ENCODE measurements at regions not wholly inside any gene's neighbourhood (a gene's known extent, or its start where the extent isn't known, plus 50 kb on each side); places are given as distances from the start of the nearest gene placed in this dataset.

- Histone ChIP-seq H3K4me3 (no peak overlapping the region), H3K9me3 (no peaks in the 10 kb centered on the region), H3K27me3 (no peaks in the 10 kb centered on the region), H3K27ac (no peak overlapping the region), H3K4me1 (ENCODE audit: insufficient read depth) (no peaks in the 10 kb centered on the region), H3K36me3 (no peaks in the 10 kb centered on the region)
- 38 to 95% (median 92%) methylated on average over 1 of the region's 1 CpG for WGBS, 3 donors
- no peak for DNase-seq
- intact Hi-C loops (cut with DNase I) = no loop called here
- TF ChIP-seq POLR2A (IDR thresholded peaks at IDR 0.05) = no peak
- no peak for TF ChIP-seq CTCF (IDR thresholded peaks at IDR 0.05)
- TF ChIP-seq EP300 (IDR thresholded peaks at IDR 0.05) = no peak
Observed at GRCh38 chr2:53212576-53212975, 555.0 kb upstream of the CHAC2 start.

DNA sequence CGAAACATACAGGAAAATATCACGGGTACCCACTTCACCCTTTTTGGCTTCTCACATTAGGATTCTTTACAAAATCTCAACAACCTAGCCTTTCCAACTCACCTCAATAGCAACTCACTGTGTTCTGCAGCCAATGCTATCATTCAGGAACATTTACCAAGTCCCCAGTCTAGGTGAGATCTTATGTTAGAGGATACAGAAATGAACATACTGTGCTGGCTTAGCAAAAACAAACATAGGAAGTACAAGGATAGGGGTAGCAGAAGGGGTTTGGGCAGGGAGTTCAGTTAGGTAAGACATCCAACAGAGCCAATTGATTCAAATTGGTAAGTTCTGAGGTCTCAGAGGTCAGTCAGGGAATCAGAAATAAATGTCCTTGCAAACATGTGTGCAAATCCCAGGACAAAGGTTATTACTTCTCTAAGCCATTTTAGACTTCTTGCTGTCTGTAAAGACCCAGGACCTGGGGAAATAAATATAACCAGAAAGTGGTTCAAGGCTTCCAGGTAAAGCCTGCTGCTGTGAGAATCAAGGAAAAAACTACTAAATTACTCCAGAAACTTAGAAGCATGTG lies 556.3 kb upstream of the CHAC2 start:
- intact Hi-C loops (cut with DNase I) = no loop called here
- TF ChIP-seq CTCF (IDR thresholded peaks at IDR 0.05) (no peak), POLR2A (IDR thresholded peaks at IDR 0.05) (no peak), EP300 (IDR thresholded peaks at IDR 0.05) (no peak)
- no peaks in the 10 kb centered on the region for H3K27me3 ChIP-seq

DNA sequence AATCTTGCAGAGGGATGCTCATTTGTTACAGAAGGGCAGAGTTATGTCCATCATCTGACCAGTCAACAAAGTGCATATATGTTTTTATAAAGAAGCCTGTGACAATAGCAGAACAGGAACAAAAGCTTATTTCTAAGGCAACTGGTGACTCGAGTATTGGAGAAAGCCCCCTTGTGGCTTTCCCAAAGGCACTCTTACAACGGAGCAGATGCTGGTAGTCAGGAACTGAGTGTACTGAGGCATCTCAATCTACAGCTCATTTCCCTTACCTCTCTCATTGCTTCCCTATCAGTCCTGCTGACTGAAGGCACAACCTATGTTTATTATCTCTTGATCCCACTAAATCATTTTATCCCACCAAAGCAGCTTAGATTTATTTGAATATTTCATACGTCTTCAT lies 557.1 kb upstream of the CHAC2 start:
- Histone ChIP-seq H3K4me1 (ENCODE audit: insufficient read depth) (no peaks in the 10 kb centered on the region), H3K9me3 (no peaks in the 10 kb centered on the region), H3K4me3 (no peak overlapping the region), H3K36me3 (no peaks in the 10 kb centered on the region), H3K27me3 (no peaks in the 10 kb centered on the region), H3K27ac (no peak overlapping the region)
- DNase-seq = no peak
- WGBS, 3 donors = 53 to 61% (median 57%) methylated on average over 3 of the region's 3 CpGs
- no peak for TF ChIP-seq CTCF (IDR thresholded peaks at IDR 0.05)
- TF ChIP-seq POLR2A (IDR thresholded peaks at IDR 0.05) = no peak
- TF ChIP-seq EP300 (IDR thresholded peaks at IDR 0.05) = no peak
- intact Hi-C loops (cut with DNase I) = no loop called here

More for the DNA sequence above, 556.3 kb upstream of the CHAC2 start:
- no peak for DNase-seq
- H3K4me3 ChIP-seq = no peak overlapping the region
- no peak overlapping the region for H3K27ac ChIP-seq
- no peaks in the 10 kb centered on the region for H3K4me1 ChIP-seq (ENCODE audit: insufficient read depth)
- no peaks in the 10 kb centered on the region for H3K9me3 ChIP-seq
- H3K36me3 ChIP-seq = no peaks in the 10 kb centered on the region
- whole genome bisulfite sequencing, 3 donors = 90 to 94% (median 91%) methylated on average over 2 of the region's 2 CpGs

DNA sequence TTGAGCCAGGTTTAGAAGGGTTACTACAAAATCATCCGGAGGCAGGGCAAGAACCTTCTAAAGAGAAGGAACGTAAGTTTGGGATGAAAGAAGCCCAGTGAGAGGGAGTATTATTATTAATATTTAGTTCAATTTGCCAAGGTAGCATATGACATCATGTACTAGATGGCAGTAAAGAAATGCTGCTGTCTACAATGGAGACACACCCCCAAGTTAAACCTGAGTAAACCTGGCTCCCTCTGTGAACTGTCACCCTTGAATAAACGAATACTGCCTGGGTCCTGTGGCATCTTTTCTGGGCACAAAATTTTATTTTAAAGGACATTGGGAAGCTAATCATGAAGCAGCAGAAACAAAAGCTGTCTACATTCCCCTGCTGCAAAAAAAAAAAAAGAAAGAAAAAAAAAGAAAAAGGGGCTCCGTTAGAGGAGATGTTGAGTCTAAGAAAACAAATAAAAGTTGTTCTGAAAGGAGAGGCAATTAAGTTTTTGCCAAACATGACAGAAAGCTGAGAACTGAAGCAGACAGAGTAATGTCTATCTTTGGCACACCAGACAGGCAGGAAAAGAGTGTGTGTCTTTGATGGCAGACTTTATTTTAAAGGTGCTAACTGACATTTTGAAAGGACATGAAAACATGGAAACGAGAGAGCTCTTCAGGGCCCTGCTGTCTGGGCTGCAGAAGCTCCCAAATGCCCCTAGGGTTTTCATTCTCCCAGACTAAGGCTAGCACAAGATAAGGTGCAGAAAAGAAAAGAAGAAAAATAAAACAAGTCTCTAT lies 557.7 kb upstream of the CHAC2 start:
- no peak overlapping the region for H3K4me3 ChIP-seq
- TF ChIP-seq EP300 (IDR thresholded peaks at IDR 0.05) = no peak
- TF ChIP-seq CTCF (IDR thresholded peaks at IDR 0.05) = no peak
- no peak for TF ChIP-seq POLR2A (IDR thresholded peaks at IDR 0.05)
- H3K9me3 ChIP-seq = no peaks in the 10 kb centered on the region
- WGBS, 3 donors = 18 to 40% (median 23%) methylated on average over 5 of the region's 5 CpGs
- intact Hi-C loops (cut with DNase I) = no loop called here
- no peak for DNase-seq
- no peaks in the 10 kb centered on the region for H3K4me1 ChIP-seq (ENCODE audit: insufficient read depth)
- H3K27ac ChIP-seq = no peak overlapping the region
- no peaks in the 10 kb centered on the region for H3K36me3 ChIP-seq
- H3K27me3 ChIP-seq = no peaks in the 10 kb centered on the region
